ENCODE measurements at regions not wholly inside any gene's neighbourhood (a gene's known extent, or its start where the extent isn't known, plus 50 kb on each side); places are given as distances from the start of the nearest gene placed in this dataset.

GRCh38 chr16:51404386-51404785 is 253.3 kb upstream of the SALL1 start:
- DNase-seq (ENCODE audit: low read depth), result peak; percentile 20

DNA sequence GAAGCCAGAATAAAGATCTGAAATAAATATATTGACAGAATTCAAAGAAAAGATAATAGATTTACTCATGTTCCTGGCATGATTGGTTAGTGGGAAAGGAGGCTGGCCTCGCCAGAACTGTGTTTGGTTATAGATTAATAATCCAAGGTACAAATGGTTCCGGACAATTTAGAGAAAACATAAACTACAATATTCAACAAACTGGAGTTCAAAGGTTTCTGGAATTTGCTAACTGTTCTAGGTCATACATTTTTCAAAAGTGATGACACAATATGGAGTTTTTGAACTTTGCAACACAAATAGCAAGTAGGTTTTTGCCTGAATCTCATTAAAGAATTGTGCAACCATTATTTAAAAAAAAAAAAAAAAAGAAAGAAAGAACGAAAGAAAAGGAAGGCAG is 251.7 kb upstream of the SALL1 start:
- H3K4me3 ChIP-seq (ENCODE audit: low read depth, low read length), result no peak overlapping the region
- peak; percentile 52 for DNase-seq (ENCODE audit: low read depth)
- no peak for TF ChIP-seq CTCF (IDR thresholded peaks at IDR 0.05; ENCODE audit: insufficient read depth, low read length)

More at GRCh38 chr16:51404386-51404785, 253.3 kb upstream of the SALL1 start:
- no peak overlapping the region for H3K4me3 ChIP-seq (ENCODE audit: low read depth, low read length)
- no peak for TF ChIP-seq CTCF (IDR thresholded peaks at IDR 0.05; ENCODE audit: insufficient read depth, low read length)

- TF ChIP-seq CTCF (IDR thresholded peaks at IDR 0.05; ENCODE audit: insufficient read depth, low read length), result no peak
Measured at GRCh38 chr16:51402298-51402697, 251.2 kb upstream of the SALL1 start.

GRCh38 chr16:51401673-51402072 is 250.6 kb upstream of the SALL1 start:
- no peak for DNase-seq (ENCODE audit: low read depth)
- no peak overlapping the region for H3K4me3 ChIP-seq (ENCODE audit: low read depth, low read length)
- TF ChIP-seq CTCF (IDR thresholded peaks at IDR 0.05; ENCODE audit: insufficient read depth, low read length), result no peak

More at GRCh38 chr16:51402298-51402697, 251.2 kb upstream of the SALL1 start:
- no peak for DNase-seq (ENCODE audit: low read depth)
- H3K4me3 ChIP-seq (ENCODE audit: low read depth, low read length), result no peak overlapping the region

DNA sequence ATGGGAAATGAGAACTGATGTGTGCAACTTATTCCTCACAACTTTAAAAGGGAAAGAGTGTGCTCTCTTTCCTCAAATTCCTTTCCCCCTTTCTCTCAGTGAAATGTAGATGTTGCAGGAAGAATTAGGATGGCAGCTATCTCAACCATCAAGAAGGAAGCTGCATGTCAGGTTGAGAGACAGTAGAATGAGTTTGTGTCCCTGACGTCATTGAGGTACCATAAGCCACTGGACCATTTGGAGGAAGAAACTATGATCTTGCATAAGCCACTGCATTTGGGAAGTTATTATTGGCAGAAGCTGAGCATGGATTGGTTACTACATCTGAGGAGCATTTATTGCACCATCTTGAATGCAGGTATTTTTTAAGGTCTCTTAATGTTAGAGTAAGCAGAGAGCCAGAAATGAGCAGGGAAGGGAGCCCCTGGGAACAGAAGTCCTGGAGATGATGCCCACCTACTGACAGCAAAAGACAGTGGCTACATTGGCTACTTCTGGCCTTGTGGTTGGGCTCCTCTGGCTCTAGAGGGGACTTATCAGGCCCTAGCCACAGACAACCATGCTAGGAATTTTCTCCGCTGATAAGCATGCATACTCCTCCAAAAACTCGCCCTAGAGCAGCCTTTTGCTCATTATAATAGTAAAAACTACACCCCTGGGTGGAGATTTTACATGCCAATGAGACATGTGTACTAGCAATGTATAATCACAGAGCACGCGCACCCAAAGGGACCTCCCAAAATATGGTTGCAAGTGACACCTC is 249.0 kb upstream of the SALL1 start:
- H3K4me3 ChIP-seq (ENCODE audit: low read depth, low read length), result no peak overlapping the region
- TF ChIP-seq CTCF (IDR thresholded peaks at IDR 0.05; ENCODE audit: insufficient read depth, low read length), result no peak
- peak; percentile 69 for DNase-seq (ENCODE audit: low read depth)

- no peak overlapping the region for H3K4me3 ChIP-seq (ENCODE audit: low read depth, low read length)
- no peak for DNase-seq (ENCODE audit: low read depth)
- TF ChIP-seq CTCF (IDR thresholded peaks at IDR 0.05; ENCODE audit: insufficient read depth, low read length), result no peak
Measured at GRCh38 chr16:51394421-51394820, 243.4 kb upstream of the SALL1 start.

Measured in fibroblast of the aortic adventitia (primary cell).